ENCODE measurements at regions not wholly inside any gene's neighbourhood (a gene's known extent, or its start where the extent isn't known, plus 50 kb on each side); places are given as distances from the start of the nearest gene placed in this dataset.

- TF ChIP-seq CTCF (IDR thresholded peaks at IDR 0.05) (no peak), POLR2A (IDR thresholded peaks at IDR 0.05) (no peak)
Measured at GRCh38 chr2:118634876-118635275, 212.6 kb downstream of the EN1 start.

Data from esophagus squamous epithelium (tissue), 4 donors.